Ishikawa (cell line): ENCODE measurements at regions not wholly inside any gene's neighbourhood (a gene's known extent, or its start where the extent isn't known, plus 50 kb on each side); places are given as distances from the start of the nearest gene placed in this dataset.

Experiments used
- REST ChIP-seq: IDR thresholded peaks from 2 replicates; pipeline ENCODE4 v1.6.1; 2012; ENCODE audit warnings: low read depth, mild to moderate bottlenecking
- TCF12 ChIP-seq: IDR thresholded peaks from 2 replicates; pipeline ENCODE4 v1.6.1; 2012; ENCODE audit warnings: low read depth
- USF1 ChIP-seq: IDR thresholded peaks from 2 replicates; pipeline ENCODE4 v1.6.1; 2012

GRCh38 chr9:29422438-29422837 is 1849.2 kb upstream of the C9orf72 start:
- TF ChIP-seq REST (no peak), TCF12 (no peak), USF1 (no peak)
